ENCODE measurements at regions not wholly inside any gene's neighbourhood (a gene's known extent, or its start where the extent isn't known, plus 50 kb on each side); places are given as distances from the start of the nearest gene placed in this dataset.

GRCh38 chr9:6703898-6704639 lies 53.7 kb upstream of the KDM4C start:
- no peaks in the 10 kb centered on the region for H3K36me3 ChIP-seq (ENCODE audit: low read depth)
- H3K9me3 ChIP-seq, result no peaks in the 10 kb centered on the region
- H3K4me3 ChIP-seq, result peak overlapping the region; percentile 33
- TF ChIP-seq, protein P1, sequence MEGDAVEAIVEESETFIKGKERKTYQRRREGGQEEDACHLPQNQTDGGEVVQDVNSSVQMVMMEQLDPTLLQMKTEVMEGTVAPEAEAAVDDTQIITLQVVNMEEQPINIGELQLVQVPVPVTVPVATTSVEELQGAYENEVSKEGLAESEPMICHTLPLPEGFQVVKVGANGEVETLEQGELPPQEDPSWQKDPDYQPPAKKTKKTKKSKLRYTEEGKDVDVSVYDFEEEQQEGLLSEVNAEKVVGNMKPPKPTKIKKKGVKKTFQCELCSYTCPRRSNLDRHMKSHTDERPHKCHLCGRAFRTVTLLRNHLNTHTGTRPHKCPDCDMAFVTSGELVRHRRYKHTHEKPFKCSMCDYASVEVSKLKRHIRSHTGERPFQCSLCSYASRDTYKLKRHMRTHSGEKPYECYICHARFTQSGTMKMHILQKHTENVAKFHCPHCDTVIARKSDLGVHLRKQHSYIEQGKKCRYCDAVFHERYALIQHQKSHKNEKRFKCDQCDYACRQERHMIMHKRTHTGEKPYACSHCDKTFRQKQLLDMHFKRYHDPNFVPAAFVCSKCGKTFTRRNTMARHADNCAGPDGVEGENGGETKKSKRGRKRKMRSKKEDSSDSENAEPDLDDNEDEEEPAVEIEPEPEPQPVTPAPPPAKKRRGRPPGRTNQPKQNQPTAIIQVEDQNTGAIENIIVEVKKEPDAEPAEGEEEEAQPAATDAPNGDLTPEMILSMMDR (IDR thresholded peaks at IDR 0.05), result no peak
- DNase-seq, result peak; percentile 92 to 94 (median 93)
- peak; percentile 93 for ATAC-seq
- peaks cover 6% of the 10 kb centered on the region for H3K4me1 ChIP-seq (ENCODE audit: low read depth)
- intact Hi-C loops (cut with DNase I, micrococcal nuclease), result no loop called here

DNA sequence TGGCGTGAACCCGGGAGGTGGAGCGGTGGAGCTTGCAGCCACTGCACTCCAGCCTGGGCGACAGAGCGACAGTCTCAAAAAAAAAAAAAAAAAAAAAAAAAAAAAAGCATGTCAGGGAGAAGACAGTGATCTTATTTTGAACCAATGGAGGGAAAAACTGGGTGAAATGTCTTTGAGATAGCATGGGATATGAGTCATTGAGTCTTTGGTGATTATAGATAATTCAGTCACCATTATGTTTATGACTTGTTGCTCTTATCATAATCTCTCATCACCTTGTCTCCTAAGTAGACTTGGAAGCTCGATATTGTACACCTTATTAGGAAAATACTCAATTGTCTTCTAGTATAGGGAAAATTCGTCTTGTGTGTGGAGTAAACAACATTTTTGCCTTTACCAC lies 55.1 kb upstream of the KDM4C start:
- no peak overlapping the region for H3K4me3 ChIP-seq
- no peaks in the 10 kb centered on the region for H3K36me3 ChIP-seq (ENCODE audit: low read depth)
- intact Hi-C loops (cut with DNase I, micrococcal nuclease), result no loop called here
- TF ChIP-seq, protein P1 (IDR thresholded peaks at IDR 0.05), result no peak
- DNase-seq (no peak), ATAC-seq (no peak)
- H3K9me3 ChIP-seq, result no peaks in the 10 kb centered on the region
- H3K4me1 ChIP-seq (ENCODE audit: low read depth), result peaks cover 6% of the 10 kb centered on the region

DNA sequence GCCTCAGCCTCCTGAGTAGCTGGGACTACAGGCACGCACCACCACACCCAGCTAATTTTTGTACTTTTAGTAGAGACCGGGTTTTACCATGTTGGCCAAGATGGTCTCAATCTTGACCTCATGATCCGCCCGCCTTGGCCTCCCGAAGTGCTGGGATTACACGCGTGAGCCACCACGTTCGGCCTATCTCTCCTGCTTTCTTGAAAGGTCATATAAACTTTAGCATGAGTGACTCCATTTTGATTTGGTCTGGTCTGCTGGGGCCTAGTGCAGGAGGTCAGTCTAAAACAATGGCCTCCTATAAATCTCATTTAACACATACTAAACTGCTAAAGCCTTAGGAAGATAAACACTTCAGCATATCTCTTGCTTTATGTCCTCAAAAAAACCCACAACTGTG lies 50.6 kb upstream of the GLDC start:
- no peak for ATAC-seq
- intact Hi-C loops (cut with DNase I, micrococcal nuclease), result no loop called here

GRCh38 chr9:6695121-6695814 lies 49.7 kb upstream of the GLDC start:
- Histone ChIP-seq H3K9me3 (no peaks in the 10 kb centered on the region), H3K4me3 (no peak overlapping the region), H3K36me3 (ENCODE audit: low read depth) (no peaks in the 10 kb centered on the region), H3K4me1 (ENCODE audit: low read depth) (no peaks in the 10 kb centered on the region)
- DNase-seq (no peak), ATAC-seq (peak; percentile 62)
- intact Hi-C loops (cut with DNase I, micrococcal nuclease), result no loop called here
- TF ChIP-seq, protein P1 (IDR thresholded peaks at IDR 0.05), result no peak

More for the DNA sequence above, 50.6 kb upstream of the GLDC start:
- Histone ChIP-seq H3K4me1 (ENCODE audit: low read depth) (no peaks in the 10 kb centered on the region), H3K36me3 (ENCODE audit: low read depth) (no peaks in the 10 kb centered on the region), H3K4me3 (no peak overlapping the region), H3K9me3 (no peaks in the 10 kb centered on the region)
- TF ChIP-seq, protein P1 (IDR thresholded peaks at IDR 0.05), result no peak
- no peak for DNase-seq
